Non-pigmented ciliary epithelial cell (primary cell): ENCODE measurements at regions not wholly inside any gene's neighbourhood (a gene's known extent, or its start where the extent isn't known, plus 50 kb on each side); places are given as distances from the start of the nearest gene placed in this dataset.

Source experiments
- DNase-seq: peaks from one replicate; pipeline ENCODE4 v3.0.0-alpha.2; 2010; ENCODE audit warnings: low read depth

GRCh38 chr10:64209561-64209960 lies 688.4 kb downstream of the REEP3 start:
- no peak for DNase-seq

GRCh38 chr10:64210211-64210610 lies 689.0 kb downstream of the REEP3 start:
- DNase-seq = no peak

- no peak for DNase-seq
These were observed 690.3 kb downstream of the REEP3 start for GRCh38 chr10:64211466-64211865.

DNA sequence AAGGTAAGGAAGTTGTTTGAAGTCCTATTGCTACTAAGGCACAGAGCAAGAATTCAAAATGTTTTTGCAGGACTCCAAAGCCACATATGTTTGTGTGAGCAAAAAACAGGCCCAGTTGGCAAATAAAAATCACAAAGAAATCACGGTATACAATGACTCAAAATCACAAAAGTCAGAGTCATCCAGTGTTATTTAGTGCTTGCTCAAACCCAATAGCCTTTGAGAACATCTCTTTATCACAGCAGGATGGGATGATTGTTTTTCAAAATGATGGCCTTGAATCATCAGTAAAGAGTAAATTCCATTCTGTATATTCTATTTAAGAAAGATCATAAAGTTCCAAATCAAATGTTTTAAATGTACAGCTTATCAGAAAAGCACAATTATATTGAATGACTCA lies 693.9 kb downstream of the REEP3 start:
- no peak for DNase-seq

DNA sequence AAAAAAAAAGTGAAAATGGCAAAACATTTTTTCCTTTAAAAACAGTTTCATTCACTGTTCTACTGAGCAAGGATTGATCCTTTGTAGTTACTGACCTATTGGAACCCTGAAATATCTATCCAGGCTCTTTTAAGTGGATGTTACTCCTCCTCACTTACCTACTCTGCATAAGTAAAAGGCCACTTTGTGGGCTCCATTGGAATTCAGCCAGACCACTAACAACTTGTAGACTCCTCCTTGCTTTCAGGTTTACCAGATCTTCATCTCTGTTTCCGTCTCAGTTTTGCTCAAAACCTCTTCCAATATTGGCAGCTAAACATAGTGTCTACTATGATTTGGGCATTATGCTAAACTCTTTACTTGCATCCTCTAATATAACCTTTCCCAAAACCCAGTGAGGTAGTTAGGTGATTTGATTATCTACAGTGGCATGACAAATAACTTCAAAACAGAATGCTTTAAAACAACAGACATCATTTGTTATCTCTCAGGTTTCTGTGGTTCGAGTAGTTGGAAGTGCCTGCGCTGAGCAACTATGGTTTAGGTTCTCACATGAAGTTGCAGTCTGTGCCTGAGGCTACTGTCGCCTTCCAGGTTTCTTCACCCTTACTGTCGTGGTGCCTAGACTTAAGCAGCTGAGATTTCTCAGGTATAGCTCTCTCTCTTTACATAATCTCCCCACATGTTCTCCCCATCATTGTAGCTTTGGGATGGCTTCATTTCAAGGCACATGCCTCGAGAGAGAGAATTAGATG lies 698.2 kb downstream of the REEP3 start:
- DNase-seq = no peak

- no peak for DNase-seq
These were observed 713.3 kb downstream of the REEP3 start for GRCh38 chr10:64234489-64234888.

DNA sequence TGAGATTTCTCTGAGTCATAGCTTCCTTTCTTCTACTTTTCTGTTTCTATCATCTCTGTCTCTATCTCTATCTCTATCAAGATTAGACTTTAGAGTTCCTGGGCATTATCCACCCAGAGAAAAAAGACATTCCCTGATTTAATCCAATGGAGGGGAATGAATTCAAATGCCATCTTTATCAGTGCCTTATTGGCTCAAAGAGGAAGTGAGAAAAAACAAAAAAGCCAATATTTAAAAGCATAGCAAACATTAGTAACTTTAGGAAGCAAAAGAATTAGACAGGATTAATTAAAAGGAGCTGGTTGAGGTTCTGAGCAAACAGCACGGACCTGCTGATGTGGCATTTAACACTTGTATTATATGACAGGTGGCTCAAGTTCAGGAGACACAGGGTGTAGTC lies 736.5 kb downstream of the REEP3 start:
- DNase-seq = no peak

- no peak for DNase-seq
These were observed 739.9 kb downstream of the REEP3 start for GRCh38 chr10:64261092-64261491.

DNA sequence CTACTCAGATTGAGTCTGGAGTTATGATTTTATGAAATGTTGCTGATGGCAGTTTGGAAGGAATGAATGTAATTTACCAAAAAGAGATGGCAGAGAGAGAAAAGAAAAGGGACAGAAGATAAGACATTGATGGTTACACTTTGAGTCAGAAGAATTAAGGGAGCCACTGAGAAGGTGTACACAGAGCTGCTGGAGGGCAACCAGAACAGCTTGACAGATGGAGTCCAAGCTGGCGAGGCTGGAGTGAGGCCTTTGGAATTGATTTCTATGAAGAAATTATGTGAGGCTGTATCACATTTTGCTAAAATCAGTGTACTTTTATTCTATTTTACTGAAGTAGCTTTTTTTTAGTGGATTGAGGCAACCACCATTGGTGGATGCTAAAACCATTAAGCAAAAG lies 740.5 kb downstream of the REEP3 start:
- DNase-seq = no peak

DNA sequence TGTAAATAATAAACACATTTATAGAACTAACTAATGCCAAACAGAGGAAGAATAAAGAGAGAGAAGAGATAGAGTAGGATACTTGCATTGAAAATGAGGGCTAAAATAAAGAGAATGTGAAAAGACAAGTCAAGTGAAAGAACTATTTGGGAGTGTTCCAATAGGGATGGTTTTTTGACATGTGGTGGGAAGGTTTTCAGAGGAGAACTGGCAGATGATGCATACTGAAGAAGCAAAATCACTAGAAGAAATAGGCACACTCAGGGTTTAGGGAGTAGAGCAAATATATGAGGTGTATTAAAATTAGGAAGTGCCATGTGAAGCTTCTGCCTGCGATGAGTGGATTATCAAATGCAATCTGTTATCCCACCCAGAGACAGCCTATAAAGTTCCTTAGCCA lies 744.8 kb downstream of the REEP3 start:
- no peak for DNase-seq

GRCh38 chr10:64271508-64271907 lies 750.3 kb downstream of the REEP3 start:
- no peak for DNase-seq

- DNase-seq = no peak
These were observed 750.8 kb downstream of the REEP3 start for GRCh38 chr10:64271983-64272382.

- DNase-seq = no peak
These were observed 753.8 kb downstream of the REEP3 start for GRCh38 chr10:64275001-64275400.

GRCh38 chr10:64275774-64276173 lies 754.6 kb downstream of the REEP3 start:
- no peak for DNase-seq

- DNase-seq = no peak
These were observed 756.3 kb downstream of the REEP3 start for GRCh38 chr10:64277536-64277935.

- DNase-seq = no peak
These were observed 762.4 kb downstream of the REEP3 start for GRCh38 chr10:64283621-64284020.

DNA sequence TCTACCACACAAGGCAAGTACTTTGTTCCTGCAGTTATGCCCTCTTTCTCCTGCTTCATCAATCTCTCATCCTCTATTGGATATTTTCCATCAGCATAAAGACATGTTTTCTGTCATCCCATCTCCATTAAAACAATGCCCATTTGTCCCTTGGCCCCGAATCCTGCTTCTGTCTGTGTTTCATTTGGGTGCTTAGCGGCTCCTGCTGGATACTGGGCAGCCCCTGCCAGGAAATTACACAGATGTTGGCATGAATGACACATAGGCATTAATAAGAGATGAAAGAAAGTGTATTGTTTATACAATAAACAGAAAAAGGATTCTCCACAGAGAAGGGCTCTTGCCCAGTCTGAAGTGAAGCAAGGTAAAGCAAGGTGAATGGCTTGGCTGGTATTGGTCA lies 765.3 kb downstream of the REEP3 start:
- DNase-seq = no peak

- DNase-seq = no peak
These were observed 767.2 kb downstream of the REEP3 start for GRCh38 chr10:64288404-64288803.

- DNase-seq = no peak
These were observed 782.4 kb downstream of the REEP3 start for GRCh38 chr10:64303566-64303965.

- DNase-seq = no peak
These were observed 785.6 kb downstream of the REEP3 start for GRCh38 chr10:64306729-64307327.

DNA sequence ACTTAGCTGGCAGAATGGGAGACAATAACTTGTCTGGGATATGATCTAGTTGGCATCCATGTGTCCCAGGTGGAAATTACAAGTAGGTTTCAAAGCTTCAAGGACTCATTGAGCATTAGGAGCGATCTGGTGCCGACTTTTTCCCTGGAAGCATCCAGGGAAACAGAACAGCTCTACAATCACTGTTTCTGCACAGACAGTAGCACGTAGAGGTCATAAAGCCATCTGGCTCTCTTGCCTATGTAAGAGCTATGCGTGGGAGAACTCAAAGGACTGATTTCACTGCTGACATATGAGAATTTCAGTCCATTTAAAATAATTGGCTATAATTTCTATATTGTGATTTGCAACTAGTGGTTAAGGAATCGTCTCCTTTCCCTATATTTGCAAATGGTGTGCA lies 791.7 kb downstream of the REEP3 start:
- no peak for DNase-seq

DNA sequence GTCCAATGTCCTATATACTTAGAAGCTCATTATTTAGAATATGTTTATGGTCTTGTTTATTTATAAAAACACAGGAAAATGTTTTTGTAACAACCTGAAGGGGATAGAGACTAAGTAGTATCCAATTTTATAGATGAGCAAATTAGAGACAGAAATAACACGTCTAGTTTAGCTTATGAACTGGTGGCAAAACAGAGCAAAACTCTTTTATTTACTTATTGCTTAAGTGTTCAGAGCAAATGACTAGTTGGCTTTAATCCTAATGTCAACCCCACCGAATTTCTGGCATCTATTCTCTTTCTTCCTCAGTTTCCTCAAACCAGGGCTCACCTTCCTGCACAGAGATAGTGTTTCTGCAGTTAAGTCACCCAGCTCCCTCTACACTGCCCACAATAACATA lies 792.8 kb downstream of the REEP3 start:
- no peak for DNase-seq

GRCh38 chr10:64316416-64316815 lies 795.2 kb downstream of the REEP3 start:
- no peak for DNase-seq

DNA sequence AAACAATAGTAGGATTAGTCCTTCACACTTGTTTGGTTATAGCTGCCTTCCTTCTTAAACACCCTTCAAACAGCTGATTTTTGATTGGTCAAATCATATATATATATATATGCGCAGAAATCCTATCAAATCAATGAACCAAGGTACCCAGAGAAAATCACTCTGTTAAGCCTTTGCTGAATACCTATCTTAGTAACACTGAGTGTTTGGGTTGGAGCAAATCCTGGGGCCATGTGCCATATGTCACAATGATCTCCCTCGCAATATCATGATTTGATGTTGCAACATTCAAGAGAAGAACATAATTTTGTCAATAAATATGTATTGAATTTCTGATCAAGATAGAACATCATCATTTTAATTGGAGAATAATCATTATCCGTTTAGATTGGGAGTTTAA lies 795.6 kb downstream of the REEP3 start:
- DNase-seq = no peak
